DND-41 (cell line): ENCODE measurements at regions not wholly inside any gene's neighbourhood (a gene's known extent, or its start where the extent isn't known, plus 50 kb on each side); places are given as distances from the start of the nearest gene placed in this dataset.

Source experiments
- ATAC-seq: fragments of 200-7000 bp; cut with Tn5 transposase; 3 replicates; pipeline ENCODE4 v1.9.1; 2021; ENCODE audit warnings: low read depth; ENCODE audit not compliant: insufficient read depth
- DNase-seq: peaks from one replicate; pipeline ENCODE4 v3.0.0-alpha.2; 2020
- H2AFZ ChIP-seq: 2 replicates; pipeline ENCODE4 v1.6.0; 2012; ENCODE audit warnings: low read depth, low read length
- H3K27ac ChIP-seq: 2 replicates; pipeline ENCODE4 v1.5.1; 2012; ENCODE audit warnings: low read length, inconsistent platforms
- H3K27me3 ChIP-seq: fragments of 200-600 bp; sonication (generic); 2 replicates; pipeline ENCODE4 v1.6.0; 2012; ENCODE audit warnings: low read length, mild to moderate bottlenecking, inconsistent platforms; ENCODE audit not compliant: insufficient read depth, poor library complexity
- H3K36me3 ChIP-seq: 2 replicates; pipeline ENCODE4 v1.5.1; 2012; ENCODE audit warnings: low read length, inconsistent platforms; ENCODE audit not compliant: insufficient read depth
- H3K4me1 ChIP-seq: 2 replicates; pipeline ENCODE4 v1.5.1; 2012; ENCODE audit warnings: mild to moderate bottlenecking, low read length; ENCODE audit not compliant: insufficient read depth
- H3K4me2 ChIP-seq: 2 replicates; pipeline ENCODE4 v1.6.0; 2012; ENCODE audit warnings: mild to moderate bottlenecking, moderate library complexity, low read length, inconsistent platforms; ENCODE audit not compliant: insufficient read depth
- H3K4me3 ChIP-seq, 2 experiments: fragments of 200-600 bp in 1 of 2; shearing (Covaris generic) in 1 of 2; 2 replicates each; pipeline ENCODE4 v1.5.1; 2012 to 2016; ENCODE audit warnings: inconsistent platforms in 2 of 2, low read length in 2 of 2, mild to moderate bottlenecking in 2 of 2, low read depth in 1 of 2, moderate library complexity in 1 of 2
- H3K79me2 ChIP-seq: 2 replicates; pipeline ENCODE4 v1.6.0; 2012; ENCODE audit warnings: low read length, inconsistent platforms; ENCODE audit not compliant: insufficient read depth
- H3K9ac ChIP-seq: 2 replicates; pipeline ENCODE4 v1.6.0; 2012; ENCODE audit warnings: low read depth, mild to moderate bottlenecking, inconsistent platforms, low read length, moderate library complexity
- H3K9me3 ChIP-seq: 2 replicates; pipeline ENCODE4 v1.5.1; 2012; ENCODE audit warnings: low read length, moderate library complexity, mild to moderate bottlenecking, inconsistent platforms; ENCODE audit not compliant: insufficient read depth, severe bottlenecking
- H4K20me1 ChIP-seq: 2 replicates; pipeline ENCODE4 v1.6.0; 2012; ENCODE audit warnings: low read length; ENCODE audit not compliant: insufficient read depth
- CTCF ChIP-seq: IDR thresholded peaks from 2 replicates; pipeline ENCODE4 v1.5.1; 2012; ENCODE audit warnings: borderline replicate concordance, low read length, moderate library complexity, mild to moderate bottlenecking; ENCODE audit not compliant: poor library complexity, severe bottlenecking; ENCODE audit errors: extremely low read depth
- EZH2 ChIP-seq: IDR thresholded peaks from 3 replicates; pipeline ENCODE4 v1.6.1; 2012; ENCODE audit warnings: borderline replicate concordance, low read depth, mild to moderate bottlenecking, moderate library complexity, low read length, inconsistent platforms; ENCODE audit not compliant: severe bottlenecking

DNA sequence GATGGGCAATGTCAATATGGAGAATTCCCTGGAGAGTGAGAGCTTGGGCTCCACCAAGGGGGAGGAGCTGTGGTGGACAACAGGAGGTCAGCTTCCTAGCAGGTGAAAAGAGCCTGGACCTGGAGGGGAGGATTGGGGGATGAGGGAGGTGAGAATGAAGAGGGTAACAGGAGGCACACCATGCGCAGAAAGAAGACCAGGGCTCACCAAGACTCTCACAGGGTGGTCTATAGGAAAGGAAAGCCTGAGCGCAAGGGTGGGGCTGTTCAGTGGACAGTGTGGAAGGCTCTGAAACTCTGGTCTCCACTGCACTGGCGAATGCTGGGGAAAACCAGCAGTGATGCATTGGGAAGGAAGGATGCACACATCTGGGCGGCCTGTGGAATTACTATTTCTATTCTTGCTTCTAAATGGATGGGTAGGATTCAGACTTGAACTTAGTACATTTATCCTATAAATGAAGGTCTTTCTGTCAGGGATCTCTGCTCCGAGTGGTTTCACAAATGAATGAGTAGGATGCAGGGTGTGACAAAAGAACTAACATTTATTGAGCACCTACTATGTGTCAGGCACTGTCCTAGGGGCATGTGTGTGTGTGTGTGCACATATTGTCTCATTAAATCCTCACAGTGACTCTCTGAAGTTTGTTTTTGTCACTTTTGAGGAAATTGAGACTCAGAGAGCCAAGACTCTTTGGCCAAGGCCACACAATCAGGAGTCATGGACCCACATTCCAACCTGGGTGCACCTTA is 152.7 kb downstream of the CD83 start:
- Histone ChIP-seq H3K4me2 (no peak overlapping the region), H3K27ac (peak overlapping the region; percentile 45)
- no peak for DNase-seq

GRCh38 chr6:14270925-14271788 is 153.6 kb downstream of the CD83 start:
- Histone ChIP-seq H2AFZ (no peak overlapping the region), H3K4me2 (no peak overlapping the region), H3K9me3 (peaks cover 6% of the 10 kb centered on the region), H3K36me3 (no peaks in the 10 kb centered on the region), H3K27me3 (no peaks in the 10 kb centered on the region), H4K20me1 (no peaks in the 10 kb centered on the region), H3K27ac (peak overlapping the region; percentile 45), H3K4me1 (peaks cover 42% of the 10 kb centered on the region), H3K9ac (no peak overlapping the region), H3K79me2 (no peaks in the 10 kb centered on the region), H3K4me3 (no peak overlapping the region)
- TF ChIP-seq CTCF (no peak), EZH2 (no peak)
- ATAC-seq, result peak; percentile 75
- peak; percentile 63 for DNase-seq

More for the DNA sequence above, 152.7 kb downstream of the CD83 start:
- H3K9me3 ChIP-seq, result peaks cover 6% of the 10 kb centered on the region
- peaks cover 34% of the 10 kb centered on the region for H3K4me1 ChIP-seq
- no peak for TF ChIP-seq EZH2
- H3K36me3 ChIP-seq, result no peaks in the 10 kb centered on the region
- H3K9ac ChIP-seq, result no peak overlapping the region
- no peaks in the 10 kb centered on the region for H3K79me2 ChIP-seq
- no peak overlapping the region for H2AFZ ChIP-seq
- H4K20me1 ChIP-seq, result no peaks in the 10 kb centered on the region
- no peak overlapping the region for H3K4me3 ChIP-seq
- no peaks in the 10 kb centered on the region for H3K27me3 ChIP-seq
- no peak for ATAC-seq

DNA sequence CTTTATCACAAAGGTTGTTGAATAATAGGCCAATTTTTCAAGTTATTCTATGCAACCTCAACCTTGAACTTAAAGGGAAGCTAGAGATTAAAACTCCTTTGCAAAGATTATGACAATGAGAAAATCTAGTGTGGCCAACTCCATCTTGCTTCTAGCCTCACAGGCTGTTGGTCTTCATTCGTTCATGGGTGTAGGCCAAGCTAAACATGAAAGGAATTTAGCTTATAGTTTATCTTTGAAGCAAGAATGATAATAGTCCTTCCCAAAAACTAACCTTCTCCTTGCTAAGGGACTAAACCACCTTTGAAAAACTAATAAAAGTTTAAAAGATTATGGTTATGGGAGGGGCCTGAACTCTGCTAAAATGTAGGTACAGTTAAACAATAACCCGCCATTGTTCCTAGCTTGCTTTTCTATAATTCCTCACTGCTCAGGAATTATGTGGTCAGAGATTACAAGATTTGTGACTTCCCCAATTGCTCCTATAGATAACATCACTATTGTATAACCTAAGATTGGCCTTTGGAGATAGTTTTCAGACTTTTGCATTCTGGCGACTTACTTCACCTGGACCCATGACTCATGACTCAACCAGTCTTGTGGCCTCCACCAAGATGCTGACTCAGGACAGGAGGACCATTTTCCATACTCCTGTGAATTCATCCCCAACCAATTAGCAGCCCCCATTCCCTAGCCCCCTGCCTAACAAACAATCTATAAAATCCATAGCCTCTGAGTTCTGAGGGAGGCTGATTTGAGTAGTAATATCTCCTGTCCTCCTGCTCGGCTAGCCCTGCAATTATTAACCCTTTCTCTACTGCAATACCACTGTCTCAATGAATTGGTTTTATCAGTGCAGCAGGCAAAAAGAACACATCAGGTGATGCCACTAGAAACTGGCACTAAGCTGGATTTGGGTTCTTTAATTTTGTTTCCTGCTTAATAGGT is 154.5 kb downstream of the CD83 start:
- Histone ChIP-seq H3K4me2 (no peak overlapping the region), H3K27ac (0 out of 2 replicates have a peak overlapping the region, but pooled peaks have one; percentile 5), H3K9ac (no peak overlapping the region)

More for the DNA sequence above, 154.5 kb downstream of the CD83 start:
- H3K27me3 ChIP-seq, result no peaks in the 10 kb centered on the region
- H3K4me3 ChIP-seq, result no peak overlapping the region
- H2AFZ ChIP-seq, result no peak overlapping the region
- H3K36me3 ChIP-seq, result no peaks in the 10 kb centered on the region
- no peaks in the 10 kb centered on the region for H3K79me2 ChIP-seq
- H4K20me1 ChIP-seq, result no peaks in the 10 kb centered on the region
- no peak for TF ChIP-seq EZH2
- no peak for TF ChIP-seq CTCF
- no peak for DNase-seq
- peaks cover 6% of the 10 kb centered on the region for H3K9me3 ChIP-seq
- peaks cover 51% of the 10 kb centered on the region for H3K4me1 ChIP-seq
- no peak for ATAC-seq
